ENCODE measurements at regions not wholly inside any gene's neighbourhood (a gene's known extent, or its start where the extent isn't known, plus 50 kb on each side); places are given as distances from the start of the nearest gene placed in this dataset.

- TF ChIP-seq CTCF (IDR thresholded peaks at IDR 0.05): no peak
- no peak for TF ChIP-seq POLR2A (IDR thresholded peaks at IDR 0.05)
Observed at GRCh38 chr3:24052446-24052845, 107.4 kb downstream of the NR1D2 start.

All from thyroid gland (tissue), 4 donors.